Bronchial epithelial cell (primary cell): ENCODE measurements at regions not wholly inside any gene's neighbourhood (a gene's known extent, or its start where the extent isn't known, plus 50 kb on each side); places are given as distances from the start of the nearest gene placed in this dataset.

ENCODE experiments used
- DNase-seq: peaks from one replicate; pipeline ENCODE4 v3.0.0-alpha.2; 2010; ENCODE audit warnings: low read depth
- FAIRE-seq: peaks from 2 replicates; lab custom pipeline; 2011; peaks lifted over from hg19 to GRCh38; lab: Jason Lieb, UNC
- H3K27me3 ChIP-seq: 2 replicates; pipeline ENCODE4 v1.5.1; 2011; ENCODE audit warnings: low read length; ENCODE audit not compliant: control insufficient read depth, insufficient read depth
- H3K36me3 ChIP-seq: 2 replicates; pipeline ENCODE4 v1.5.1; 2011; ENCODE audit warnings: low read length; ENCODE audit not compliant: control insufficient read depth, insufficient read depth
- H3K4me3 ChIP-seq: 2 replicates; pipeline ENCODE4 v1.5.1; 2011; ENCODE audit warnings: mild to moderate bottlenecking, low read depth, low read length, control low read depth
- CTCF ChIP-seq: IDR thresholded peaks from 2 replicates; pipeline ENCODE4 v1.5.1; 2011; ENCODE audit warnings: mild to moderate bottlenecking, moderate library complexity, low read length, control low read depth, inconsistent platforms; ENCODE audit not compliant: insufficient read depth, severe bottlenecking

GRCh38 chr5:133905424-133905823 is 63.0 kb downstream of the C5orf15 start:
- Histone ChIP-seq H3K27me3 (no peaks in the 10 kb centered on the region), H3K36me3 (no peaks in the 10 kb centered on the region), H3K4me3 (no peak overlapping the region)
- FAIRE-seq (no peak), DNase-seq (no peak)
- no peak for TF ChIP-seq CTCF

GRCh38 chr5:133904641-133905040 is 63.8 kb downstream of the C5orf15 start:
- no peaks in the 10 kb centered on the region for H3K27me3 ChIP-seq
- FAIRE-seq (no peak), DNase-seq (no peak)
- H3K4me3 ChIP-seq: no peak overlapping the region
- no peak for TF ChIP-seq CTCF
- no peaks in the 10 kb centered on the region for H3K36me3 ChIP-seq

- Histone ChIP-seq H3K27me3 (no peaks in the 10 kb centered on the region), H3K36me3 (no peaks in the 10 kb centered on the region), H3K4me3 (no peak overlapping the region)
- TF ChIP-seq CTCF: no peak
- DNase-seq: no peak
- FAIRE-seq: no peak
Measured at GRCh38 chr5:133902511-133903118, 65.8 kb downstream of the C5orf15 start.

- Histone ChIP-seq H3K36me3 (no peaks in the 10 kb centered on the region), H3K4me3 (no peak overlapping the region), H3K27me3 (no peaks in the 10 kb centered on the region)
- TF ChIP-seq CTCF: no peak
- no peak for DNase-seq
- no peak for FAIRE-seq
Measured at GRCh38 chr5:133900534-133901270, 67.7 kb downstream of the C5orf15 start.

GRCh38 chr5:133899506-133899905 is 68.9 kb downstream of the C5orf15 start:
- no peak for DNase-seq
- no peaks in the 10 kb centered on the region for H3K27me3 ChIP-seq
- no peak for TF ChIP-seq CTCF
- no peak for FAIRE-seq
- H3K4me3 ChIP-seq: no peak overlapping the region
- H3K36me3 ChIP-seq: no peaks in the 10 kb centered on the region
